ENCODE measurements at regions not wholly inside any gene's neighbourhood (a gene's known extent, or its start where the extent isn't known, plus 50 kb on each side); places are given as distances from the start of the nearest gene placed in this dataset.

DNA sequence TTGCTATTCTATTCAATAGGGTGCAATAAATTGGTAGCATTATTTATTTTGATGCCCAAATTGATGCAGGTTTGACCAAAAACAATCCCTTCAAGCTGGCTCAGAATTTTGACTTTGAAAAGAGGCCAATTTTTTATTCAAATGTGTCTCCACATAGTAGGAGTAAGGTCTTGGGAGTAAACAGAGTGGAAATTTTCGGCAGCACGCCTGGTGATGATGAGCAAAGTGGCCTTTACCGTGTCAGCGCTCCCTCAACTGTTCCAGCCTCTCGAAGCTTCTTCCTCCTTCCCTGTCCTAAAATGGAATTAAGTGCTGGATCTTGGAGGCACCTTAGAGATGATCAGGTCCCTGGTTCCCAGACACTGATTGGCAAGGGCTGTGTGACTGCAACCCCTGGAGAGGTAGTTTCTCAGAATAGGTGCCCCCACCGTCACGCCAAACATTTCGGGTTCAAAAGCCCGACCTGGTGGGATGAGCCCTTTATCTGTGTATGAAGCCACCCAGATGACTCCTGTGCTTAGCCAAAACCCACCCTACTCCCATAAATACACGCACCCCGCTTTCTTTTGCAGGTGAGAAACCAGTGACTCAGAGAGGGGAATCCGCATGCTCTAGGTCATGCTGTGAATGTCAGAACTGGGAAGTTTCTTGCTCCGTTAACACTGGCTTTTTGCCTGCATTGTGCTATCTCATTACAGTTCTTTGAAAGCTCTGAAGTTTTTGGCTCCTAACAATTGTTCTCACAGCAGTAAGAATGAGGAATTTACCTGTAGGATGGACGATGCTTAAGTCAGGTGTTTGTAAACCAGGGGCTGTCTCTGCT, 89.1 kb downstream of the CRYGS start:
- no peak for DNase-seq
- H3K4me1 ChIP-seq, result no peaks in the 10 kb centered on the region
- H3K9me3 ChIP-seq, result no peaks in the 10 kb centered on the region
- H3K4me3 ChIP-seq, result no peak overlapping the region
- H3K27me3 ChIP-seq, result peaks cover under 1% of the 10 kb centered on the region
- in situ Hi-C loops (cut with MboI; ENCODE audit: low pct_ligation_motif_present in 1 of 4, low pct_unique_long_range_greater_than_20kb in 1 of 4, low sequenced_read_pairs in 3 of 4) (no loop called here), intact Hi-C loops (cut with DNase I; ENCODE audit: low total_unique reads) (no loop called here)
- 85 to 87% methylated on average over 10 to 14 of the region's 14 CpGs for WGBS, 2 donors (ENCODE audit: low coverage in 1 of 2)
- TF ChIP-seq POLR2AphosphoS5 (IDR thresholded peaks at IDR 0.05) (no peak), EP300 (IDR thresholded peaks at IDR 0.05; ENCODE audit: low read depth) (no peak), POLR2A (IDR thresholded peaks at IDR 0.05) (no peak)
- TF ChIP-seq, protein P1, sequence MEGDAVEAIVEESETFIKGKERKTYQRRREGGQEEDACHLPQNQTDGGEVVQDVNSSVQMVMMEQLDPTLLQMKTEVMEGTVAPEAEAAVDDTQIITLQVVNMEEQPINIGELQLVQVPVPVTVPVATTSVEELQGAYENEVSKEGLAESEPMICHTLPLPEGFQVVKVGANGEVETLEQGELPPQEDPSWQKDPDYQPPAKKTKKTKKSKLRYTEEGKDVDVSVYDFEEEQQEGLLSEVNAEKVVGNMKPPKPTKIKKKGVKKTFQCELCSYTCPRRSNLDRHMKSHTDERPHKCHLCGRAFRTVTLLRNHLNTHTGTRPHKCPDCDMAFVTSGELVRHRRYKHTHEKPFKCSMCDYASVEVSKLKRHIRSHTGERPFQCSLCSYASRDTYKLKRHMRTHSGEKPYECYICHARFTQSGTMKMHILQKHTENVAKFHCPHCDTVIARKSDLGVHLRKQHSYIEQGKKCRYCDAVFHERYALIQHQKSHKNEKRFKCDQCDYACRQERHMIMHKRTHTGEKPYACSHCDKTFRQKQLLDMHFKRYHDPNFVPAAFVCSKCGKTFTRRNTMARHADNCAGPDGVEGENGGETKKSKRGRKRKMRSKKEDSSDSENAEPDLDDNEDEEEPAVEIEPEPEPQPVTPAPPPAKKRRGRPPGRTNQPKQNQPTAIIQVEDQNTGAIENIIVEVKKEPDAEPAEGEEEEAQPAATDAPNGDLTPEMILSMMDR (IDR thresholded peaks at IDR 0.05), result no peak
- no peak overlapping the region for H3K27ac ChIP-seq
- H3K36me3 ChIP-seq, result no peaks in the 10 kb centered on the region

DNA sequence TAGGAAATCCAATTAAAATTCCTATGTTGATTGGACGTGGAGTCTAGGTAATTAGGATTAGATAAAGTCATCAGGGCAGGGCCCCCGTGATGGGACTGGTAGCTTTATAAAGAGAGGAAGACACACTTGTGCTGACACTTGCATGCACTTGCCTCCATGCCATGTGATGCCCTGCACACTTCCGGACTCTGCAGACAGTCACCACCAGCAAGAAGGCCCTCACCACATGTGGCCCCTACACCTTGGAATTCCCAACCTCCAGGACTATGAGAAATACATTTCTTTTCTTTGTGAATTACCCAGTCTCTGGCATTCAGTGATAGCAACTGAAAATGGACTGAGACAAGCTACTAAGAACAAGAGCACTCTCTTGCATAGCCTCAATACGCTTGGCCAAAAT, 90.6 kb downstream of the CRYGS start:
- no peak for TF ChIP-seq POLR2AphosphoS5 (IDR thresholded peaks at IDR 0.05)
- TF ChIP-seq EP300 (IDR thresholded peaks at IDR 0.05; ENCODE audit: low read depth), result no peak
- TF ChIP-seq, protein P1 (IDR thresholded peaks at IDR 0.05), result no peak
- TF ChIP-seq POLR2A (IDR thresholded peaks at IDR 0.05), result no peak
- in situ Hi-C loops (cut with MboI; ENCODE audit: low pct_ligation_motif_present in 1 of 4, low pct_unique_long_range_greater_than_20kb in 1 of 4, low sequenced_read_pairs in 3 of 4) (no loop called here), intact Hi-C loops (cut with DNase I; ENCODE audit: low total_unique reads) (no loop called here)

DNA sequence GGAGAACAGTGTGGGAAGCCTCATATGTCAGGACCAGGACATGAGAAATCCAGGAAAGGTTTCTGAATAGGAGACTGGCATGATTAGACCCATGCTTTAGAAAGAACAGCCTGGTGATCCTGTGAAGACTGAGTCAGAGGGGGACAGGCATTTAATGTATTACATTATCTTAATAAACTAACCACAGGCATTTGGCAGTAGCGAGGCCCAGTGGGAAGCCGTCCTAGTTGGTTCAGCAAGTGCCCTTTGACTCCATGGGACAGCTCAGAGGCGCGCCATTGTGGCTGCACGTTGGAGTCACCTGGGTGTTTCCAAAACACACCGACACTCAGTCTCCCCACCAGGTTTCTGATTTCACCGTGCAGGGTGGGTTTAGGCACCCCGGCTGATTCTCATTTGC, 90.5 kb upstream of the DGKG start:
- 86% methylated on average over 8 of the region's 8 CpGs; no CpG with 5 or more reads in 1 of the 2 donors for WGBS, 2 donors (ENCODE audit: low coverage in 1 of 2)
- in situ Hi-C loops (cut with MboI; ENCODE audit: low pct_ligation_motif_present in 1 of 4, low pct_unique_long_range_greater_than_20kb in 1 of 4, low sequenced_read_pairs in 3 of 4), result no loop called here
- DNase-seq, result no peak
- H3K27me3 ChIP-seq, result no peaks in the 10 kb centered on the region
- TF ChIP-seq POLR2AphosphoS5 (IDR thresholded peaks at IDR 0.05), result no peak
- TF ChIP-seq, protein P1 (IDR thresholded peaks at IDR 0.05), result no peak
- no peak for TF ChIP-seq POLR2A (IDR thresholded peaks at IDR 0.05)
- no peak for TF ChIP-seq EP300 (IDR thresholded peaks at IDR 0.05; ENCODE audit: low read depth)
- no peak overlapping the region for H3K27ac ChIP-seq
- H3K4me1 ChIP-seq, result no peaks in the 10 kb centered on the region
- intact Hi-C loops (cut with DNase I; ENCODE audit: low total_unique reads), result no loop called here
- no peaks in the 10 kb centered on the region for H3K9me3 ChIP-seq
- no peaks in the 10 kb centered on the region for H3K36me3 ChIP-seq
- no peak overlapping the region for H3K4me3 ChIP-seq

More for the DNA sequence above, 90.6 kb downstream of the CRYGS start:
- Histone ChIP-seq H3K27me3 (no peaks in the 10 kb centered on the region), H3K4me1 (no peaks in the 10 kb centered on the region), H3K27ac (no peak overlapping the region), H3K36me3 (no peaks in the 10 kb centered on the region), H3K4me3 (no peak overlapping the region), H3K9me3 (no peaks in the 10 kb centered on the region)
- 83% methylated on average over 4 of the region's 4 CpGs; no CpG with 5 or more reads in 1 of the 2 donors for WGBS, 2 donors (ENCODE audit: low coverage in 1 of 2)
- no peak for DNase-seq

DNA sequence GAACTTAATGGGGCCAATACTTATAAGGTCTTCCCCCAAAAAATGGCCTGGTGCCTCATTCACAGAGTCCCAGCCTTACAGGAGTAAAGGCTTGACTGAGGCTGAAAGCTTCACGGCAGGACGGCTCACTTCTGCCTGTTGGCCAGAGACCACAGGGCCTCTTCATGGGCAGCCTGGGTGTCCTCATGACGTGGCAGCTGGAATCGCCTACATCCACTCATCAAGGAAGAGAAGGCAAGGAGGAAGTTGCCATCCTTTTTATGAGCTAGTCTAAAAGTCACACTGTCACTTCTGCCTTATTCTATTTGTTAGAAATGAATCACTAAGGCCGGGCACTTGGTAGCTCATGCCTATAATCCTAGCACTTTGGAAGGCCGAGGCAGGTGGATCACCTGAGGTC, 89.3 kb upstream of the DGKG start:
- Histone ChIP-seq H3K9me3 (no peaks in the 10 kb centered on the region), H3K4me3 (no peak overlapping the region), H3K27me3 (no peaks in the 10 kb centered on the region), H3K27ac (no peak overlapping the region), H3K4me1 (no peaks in the 10 kb centered on the region), H3K36me3 (no peaks in the 10 kb centered on the region)
- in situ Hi-C loops (cut with MboI; ENCODE audit: low pct_ligation_motif_present in 1 of 4, low pct_unique_long_range_greater_than_20kb in 1 of 4, low sequenced_read_pairs in 3 of 4) (no loop called here), intact Hi-C loops (cut with DNase I; ENCODE audit: low total_unique reads) (no loop called here)
- DNase-seq, result no peak
- TF ChIP-seq, protein P1 (IDR thresholded peaks at IDR 0.05), result no peak
- TF ChIP-seq EP300 (IDR thresholded peaks at IDR 0.05; ENCODE audit: low read depth) (no peak), POLR2AphosphoS5 (IDR thresholded peaks at IDR 0.05) (no peak), POLR2A (IDR thresholded peaks at IDR 0.05) (no peak)
- 87% methylated on average over 6 of the region's 6 CpGs; no CpG with 5 or more reads in 1 of the 2 donors for WGBS, 2 donors (ENCODE audit: low coverage in 1 of 2)
